Nephron (organoid): ENCODE measurements at regions not wholly inside any gene's neighbourhood (a gene's known extent, or its start where the extent isn't known, plus 50 kb on each side); places are given as distances from the start of the nearest gene placed in this dataset.
A peak's percentile ranks its signal among the peaks of the same experiment; 100 is the strongest.

Experiments
- H3K27ac Mint-ChIP-seq, 3 experiments: 2 replicates each; pipeline ENCODE4 v1.8.0; 2020; ENCODE audit warnings: mixed read lengths in 3 of 3, mild to moderate bottlenecking in 2 of 3, moderate library complexity in 1 of 3
- H3K27me3 Mint-ChIP-seq: 2 replicates; pipeline ENCODE4 v1.8.0; 2021; ENCODE audit warnings: low read depth, mild to moderate bottlenecking, moderate library complexity, mixed read lengths
- H3K36me3 Mint-ChIP-seq: 2 replicates; pipeline ENCODE4 v1.8.0; 2020; ENCODE audit warnings: low read depth, mixed read lengths
- H3K4me1 Mint-ChIP-seq: 2 replicates; pipeline ENCODE4 v1.8.0; 2020; ENCODE audit warnings: mixed read lengths
- H3K4me3 Mint-ChIP-seq, 3 experiments: 2 replicates each; pipeline ENCODE4 v1.8.0; 2020; ENCODE audit warnings: mild to moderate bottlenecking in 3 of 3, mixed read lengths in 3 of 3, moderate library complexity in 2 of 3
- H3K9me3 Mint-ChIP-seq: 2 replicates; pipeline ENCODE4 v1.8.0; 2020; ENCODE audit warnings: mixed read lengths
- TF ChIP-seq, protein P1 (sequence below), 3 experiments: fragments of 200-600 bp; sonication (generic); IDR thresholded peaks; one replicate each; pipeline ENCODE4 v1.5.0; 2021; ENCODE audit warnings: antibody characterized with exemption in 3 of 3; ENCODE audit not compliant: unreplicated experiment in 3 of 3

GRCh38 chr4:28225689-28226353 lies 1365.2 kb downstream of the STIM2 start:
- no peak overlapping the region for H3K4me3 Mint-ChIP-seq
- peaks cover 9% of the 10 kb centered on the region for H3K4me1 Mint-ChIP-seq
- no peaks in the 10 kb centered on the region for H3K36me3 Mint-ChIP-seq
- H3K27me3 Mint-ChIP-seq = no peaks in the 10 kb centered on the region
- no peaks in the 10 kb centered on the region for H3K9me3 Mint-ChIP-seq
- no peak overlapping the region for H3K27ac Mint-ChIP-seq
- TF ChIP-seq, protein P1, sequence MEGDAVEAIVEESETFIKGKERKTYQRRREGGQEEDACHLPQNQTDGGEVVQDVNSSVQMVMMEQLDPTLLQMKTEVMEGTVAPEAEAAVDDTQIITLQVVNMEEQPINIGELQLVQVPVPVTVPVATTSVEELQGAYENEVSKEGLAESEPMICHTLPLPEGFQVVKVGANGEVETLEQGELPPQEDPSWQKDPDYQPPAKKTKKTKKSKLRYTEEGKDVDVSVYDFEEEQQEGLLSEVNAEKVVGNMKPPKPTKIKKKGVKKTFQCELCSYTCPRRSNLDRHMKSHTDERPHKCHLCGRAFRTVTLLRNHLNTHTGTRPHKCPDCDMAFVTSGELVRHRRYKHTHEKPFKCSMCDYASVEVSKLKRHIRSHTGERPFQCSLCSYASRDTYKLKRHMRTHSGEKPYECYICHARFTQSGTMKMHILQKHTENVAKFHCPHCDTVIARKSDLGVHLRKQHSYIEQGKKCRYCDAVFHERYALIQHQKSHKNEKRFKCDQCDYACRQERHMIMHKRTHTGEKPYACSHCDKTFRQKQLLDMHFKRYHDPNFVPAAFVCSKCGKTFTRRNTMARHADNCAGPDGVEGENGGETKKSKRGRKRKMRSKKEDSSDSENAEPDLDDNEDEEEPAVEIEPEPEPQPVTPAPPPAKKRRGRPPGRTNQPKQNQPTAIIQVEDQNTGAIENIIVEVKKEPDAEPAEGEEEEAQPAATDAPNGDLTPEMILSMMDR (IDR thresholded peaks at IDR 0.05; ENCODE audit: unreplicated experiment in 3 of 3) = no peak

DNA sequence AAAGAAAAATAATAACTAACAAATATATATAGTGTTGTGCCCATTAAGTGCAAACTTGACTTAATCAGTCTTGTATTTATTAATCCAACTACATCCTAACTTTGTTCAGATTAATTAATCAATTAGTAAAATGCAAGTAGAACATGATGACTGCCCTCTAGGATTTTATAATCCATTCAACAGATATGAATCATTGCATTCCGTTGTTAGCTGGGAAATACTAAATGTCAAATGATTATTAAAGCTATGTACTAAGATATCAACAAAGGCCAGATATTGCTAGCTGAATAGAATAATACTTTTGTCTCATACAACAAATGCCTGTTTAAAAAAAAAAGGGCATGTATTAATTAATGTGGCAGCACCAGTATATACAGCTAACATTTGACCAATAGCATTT lies 1366.3 kb downstream of the STIM2 start:
- Mint-ChIP-seq H3K9me3 (no peaks in the 10 kb centered on the region), H3K27ac (no peak overlapping the region), H3K36me3 (no peaks in the 10 kb centered on the region), H3K4me1 (peaks cover 9% of the 10 kb centered on the region), H3K27me3 (no peaks in the 10 kb centered on the region), H3K4me3 (no peak overlapping the region)
- TF ChIP-seq, protein P1 (IDR thresholded peaks at IDR 0.05; ENCODE audit: unreplicated experiment in 3 of 3) = no peak

- H3K36me3 Mint-ChIP-seq = no peaks in the 10 kb centered on the region
- TF ChIP-seq, protein P1 (IDR thresholded peaks at IDR 0.05; ENCODE audit: unreplicated experiment in 3 of 3) = no peak
- no peaks in the 10 kb centered on the region for H3K27me3 Mint-ChIP-seq
- no peak overlapping the region for H3K27ac Mint-ChIP-seq
- peaks cover 9% of the 10 kb centered on the region for H3K4me1 Mint-ChIP-seq
- H3K4me3 Mint-ChIP-seq = no peak overlapping the region
- no peaks in the 10 kb centered on the region for H3K9me3 Mint-ChIP-seq
These were observed 1367.1 kb downstream of the STIM2 start for GRCh38 chr4:28227764-28228163.

DNA sequence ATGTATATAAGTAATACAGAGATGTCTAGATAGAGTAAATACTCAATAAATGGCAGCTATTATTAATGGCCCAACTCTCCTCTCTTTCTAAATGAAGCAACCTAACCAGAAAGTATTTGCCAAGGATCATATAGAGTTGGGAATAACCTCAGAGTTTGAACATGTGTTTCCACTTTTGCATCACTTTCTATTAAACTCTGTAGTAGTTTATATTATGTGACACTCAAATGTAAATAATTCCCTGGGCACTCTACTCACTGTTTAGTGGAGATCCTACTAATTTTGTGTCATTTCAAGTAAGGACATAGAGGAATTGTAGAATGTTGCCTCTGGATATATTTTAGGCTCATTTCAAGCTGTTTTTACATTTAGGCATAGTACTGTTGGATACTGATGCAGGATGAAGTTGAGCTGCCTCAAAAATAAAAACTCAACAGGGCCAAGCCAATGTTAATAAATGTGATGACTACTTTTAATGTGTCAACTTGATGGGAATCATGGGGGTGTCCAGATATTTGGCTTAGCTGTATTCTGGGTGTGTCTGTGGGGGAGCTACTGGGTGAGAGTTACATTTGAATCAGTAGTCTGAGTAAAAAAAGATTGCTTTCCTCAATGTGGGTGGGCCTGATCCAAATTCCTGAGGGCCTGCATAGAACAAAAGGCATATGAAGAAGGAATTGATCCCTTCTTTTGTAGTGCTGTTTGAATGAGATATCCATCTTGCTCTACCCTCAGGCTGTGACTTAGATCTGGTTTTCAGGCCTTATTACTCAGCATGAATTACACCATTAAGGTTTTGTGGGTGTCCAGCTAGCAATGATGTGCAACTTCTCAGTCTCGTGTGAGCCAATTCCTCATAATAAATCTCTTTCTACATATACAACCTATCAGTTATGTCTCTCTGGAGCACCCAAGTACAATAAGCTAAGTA lies 1368.2 kb downstream of the STIM2 start:
- TF ChIP-seq, protein P1 (IDR thresholded peaks at IDR 0.05; ENCODE audit: unreplicated experiment in 3 of 3) = no peak
- H3K4me1 Mint-ChIP-seq = peaks cover 9% of the 10 kb centered on the region
- H3K27me3 Mint-ChIP-seq = no peaks in the 10 kb centered on the region
- H3K4me3 Mint-ChIP-seq = no peak overlapping the region
- H3K9me3 Mint-ChIP-seq = no peaks in the 10 kb centered on the region
- H3K36me3 Mint-ChIP-seq = no peaks in the 10 kb centered on the region
- H3K27ac Mint-ChIP-seq = peak overlapping the region in 2 of 3 experiments; percentile 18 to 23

DNA sequence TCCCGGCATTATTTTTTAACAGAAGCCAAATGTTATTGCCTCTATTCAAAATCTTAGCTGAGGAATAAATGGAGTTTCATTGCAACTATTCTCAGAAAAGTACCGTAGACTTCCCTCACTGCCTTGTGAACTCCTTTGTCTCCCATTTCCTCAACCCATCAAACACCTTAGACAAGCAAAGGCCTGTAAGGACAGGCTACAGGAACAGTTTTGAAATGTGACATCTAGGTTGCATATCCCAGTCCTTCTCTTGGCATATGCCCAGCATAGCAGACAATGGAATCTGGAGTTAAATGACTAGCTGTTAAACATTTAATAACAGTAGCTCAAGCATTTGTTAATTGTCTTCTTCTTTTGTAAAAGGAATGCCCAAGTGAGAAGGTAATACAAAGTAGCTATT lies 1371.7 kb downstream of the STIM2 start:
- H3K27me3 Mint-ChIP-seq = no peaks in the 10 kb centered on the region

More for the DNA sequence above, 1371.7 kb downstream of the STIM2 start:
- Mint-ChIP-seq H3K27ac (no peak overlapping the region), H3K36me3 (no peaks in the 10 kb centered on the region), H3K4me1 (peaks cover 9% of the 10 kb centered on the region), H3K9me3 (no peaks in the 10 kb centered on the region), H3K4me3 (no peak overlapping the region)
- TF ChIP-seq, protein P1 (IDR thresholded peaks at IDR 0.05; ENCODE audit: unreplicated experiment in 3 of 3) = no peak
